HEK293 (cell line): ENCODE measurements at regions not wholly inside any gene's neighbourhood (a gene's known extent, or its start where the extent isn't known, plus 50 kb on each side); places are given as distances from the start of the nearest gene placed in this dataset.

Source experiments
- CTCF ChIA-PET: fragments of 350-600 bp; formaldehyde crosslinking; extraction: SDS; loops from one replicate; lab custom pipeline; 2021; ENCODE audit warnings: antibody characterized with exemption; lab: Yijun Ruan, JAX
- POLR2A ChIA-PET: fragments of 300-600 bp; formaldehyde crosslinking; extraction: SDS; loops from one replicate; lab custom pipeline; 2020; ENCODE audit warnings: antibody characterized with exemption, inconsistent platforms; lab: Yijun Ruan, JAX
- H3K27ac ChIP-seq: fragments of 200-500 bp; sonication (Bioruptor generic); 2 replicates; pipeline ENCODE4 v1.5.1; 2014; ENCODE audit warnings: low read depth, low read length, control low read depth, inconsistent platforms; ENCODE audit errors: extremely low read depth
- H3K36me3 ChIP-seq, 2 experiments: fragments of 200-500 bp in 1 of 2; sonication (Bioruptor generic) in 1 of 2; 1 replicate in 1 of 2; 2 replicates in 1 of 2; pipeline ENCODE4 v1.5.1; 2014 to 2017; ENCODE audit warnings: inconsistent platforms in 2 of 2, low read length in 2 of 2; ENCODE audit not compliant: control insufficient read depth in 2 of 2, insufficient read depth in 1 of 2
- H3K4me1 ChIP-seq: fragments of 200-500 bp; sonication (Bioruptor generic); 2 replicates; pipeline ENCODE4 v1.5.1; 2014; ENCODE audit warnings: mild to moderate bottlenecking, low read length, inconsistent platforms; ENCODE audit not compliant: control insufficient read depth, insufficient read depth
- H3K4me3 ChIP-seq: 2 replicates; pipeline ENCODE4 v1.5.1; 2011; ENCODE audit warnings: low read depth, mild to moderate bottlenecking, control low read depth, low read length, moderate library complexity
- H3K9me3 ChIP-seq: fragments of 200-500 bp; sonication (Bioruptor generic); 2 replicates; pipeline ENCODE4 v1.5.1; 2014; ENCODE audit warnings: low read depth, low read length, inconsistent platforms; ENCODE audit not compliant: control insufficient read depth, insufficient read depth
- MEIS1 ChIP-seq: sonication (generic); formaldehyde crosslinking; IDR thresholded peaks from 2 replicates; pipeline ENCODE4 v1.8.1; 2022; ENCODE audit warnings: missing genetic modification reagents, mild to moderate bottlenecking, borderline replicate concordance
- PRDM4 ChIP-seq: fragments of 450-650 bp; formaldehyde crosslinking; IDR thresholded peaks from 2 replicates; pipeline ENCODE4 v1.5.1; 2017; ENCODE audit warnings: missing biosample characterization, missing genetic modification characterization
- SP7 ChIP-seq: fragments of 450-650 bp; formaldehyde crosslinking; IDR thresholded peaks from 2 replicates; pipeline ENCODE4 v1.5.1; 2016; ENCODE audit warnings: missing biosample characterization, missing genetic modification characterization
- YY1 ChIP-seq: fragments of 450-650 bp; formaldehyde crosslinking; IDR thresholded peaks from 2 replicates; pipeline ENCODE4 v1.5.1; 2018; ENCODE audit warnings: missing biosample characterization, missing genetic modification characterization
- ZBTB7A ChIP-seq: fragments of 450-650 bp; formaldehyde crosslinking; IDR thresholded peaks from 2 replicates; pipeline ENCODE4 v1.5.1; 2016; ENCODE audit warnings: low read depth, missing biosample characterization, missing genetic modification characterization
- ZNF223 ChIP-seq: fragments of 450-650 bp; formaldehyde crosslinking; IDR thresholded peaks from 2 replicates; pipeline ENCODE4 v1.5.1; 2016; ENCODE audit warnings: missing biosample characterization, missing genetic modification characterization
- ZNF239 ChIP-seq: fragments of 450-650 bp; formaldehyde crosslinking; IDR thresholded peaks from 2 replicates; pipeline ENCODE4 v1.5.1; 2016; ENCODE audit warnings: missing biosample characterization, missing genetic modification characterization
- ZNF311 ChIP-seq: fragments of 450-650 bp; formaldehyde crosslinking; IDR thresholded peaks from 2 replicates; pipeline ENCODE4 v1.5.1; 2017; ENCODE audit warnings: missing biosample characterization, missing genetic modification characterization, borderline replicate concordance
- ZNF518A ChIP-seq: fragments of 450-650 bp; formaldehyde crosslinking; conservative IDR thresholded peaks from 2 replicates; pipeline ENCODE4 v1.5.1; 2016; ENCODE audit warnings: low read depth, missing biosample characterization, missing genetic modification characterization
- ZNF621 ChIP-seq: fragments of 450-650 bp; formaldehyde crosslinking; IDR thresholded peaks from 2 replicates; pipeline ENCODE4 v1.5.1; 2017; ENCODE audit warnings: missing biosample characterization, missing genetic modification characterization
- ZNF707 ChIP-seq: fragments of 450-650 bp; formaldehyde crosslinking; IDR thresholded peaks from 2 replicates; pipeline ENCODE4 v1.5.1; 2016; ENCODE audit warnings: missing biosample characterization, missing genetic modification characterization
- ZSCAN30 ChIP-seq: fragments of 450-650 bp; IDR thresholded peaks from 2 replicates; pipeline ENCODE4 v1.5.1; 2018; ENCODE audit warnings: missing biosample characterization, mild to moderate bottlenecking, missing genetic modification characterization, moderate library complexity
- TF ChIP-seq, protein P1 (sequence below): fragments of 450-650 bp; formaldehyde crosslinking; IDR thresholded peaks from 2 replicates; pipeline ENCODE4 v1.5.1; 2016; ENCODE audit warnings: missing biosample characterization, missing genetic modification characterization

GRCh38 chr12:65725376-65725775 lies 98.9 kb upstream of the HMGA2 start:
- Histone ChIP-seq H3K4me3 (no peak overlapping the region), H3K4me1 (peaks cover 11% of the 10 kb centered on the region; the same call in 1 of the 2 replicates), H3K36me3 (no peaks in the 10 kb centered on the region), H3K9me3 (no peaks in the 10 kb centered on the region), H3K27ac (no peak overlapping the region)
- CTCF ChIA-PET = no interaction called here
- TF ChIP-seq ZNF239 (no peak), ZSCAN30 (no peak), ZNF707 (tag by site-specific recombination) (no peak), ZBTB7A (tag by site-specific recombination) (no peak), YY1 (tag by site-specific recombination) (no peak), SP7 (tag by site-specific recombination) (no peak), ZNF621 (tag by site-specific recombination) (no peak), ZNF518A (tag by site-specific recombination) (no peak), ZNF311 (tag by site-specific recombination) (no peak), MEIS1 (CRISPR knock-in tag) (no peak)
- TF ChIP-seq, protein P1, sequence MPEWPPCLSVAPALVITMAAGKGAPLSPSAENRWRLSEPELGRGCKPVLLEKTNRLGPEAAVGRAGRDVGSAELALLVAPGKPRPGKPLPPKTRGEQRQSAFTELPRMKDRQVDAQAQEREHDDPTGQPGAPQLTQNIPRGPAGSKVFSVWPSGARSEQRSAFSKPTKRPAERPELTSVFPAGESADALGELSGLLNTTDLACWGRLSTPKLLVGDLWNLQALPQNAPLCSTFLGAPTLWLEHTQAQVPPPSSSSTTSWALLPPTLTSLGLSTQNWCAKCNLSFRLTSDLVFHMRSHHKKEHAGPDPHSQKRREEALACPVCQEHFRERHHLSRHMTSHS (tag by site-specific recombination) = no peak
- POLR2A ChIA-PET = no interaction called here

- peak overlapping the region; percentile 66 for H3K4me3 ChIP-seq
Measured at GRCh38 chr12:65728455-65728847, 95.8 kb upstream of the HMGA2 start.

More at GRCh38 chr12:65728455-65728847, 95.8 kb upstream of the HMGA2 start:
- H3K9me3 ChIP-seq = no peaks in the 10 kb centered on the region
- H3K36me3 ChIP-seq = no peaks in the 10 kb centered on the region
- TF ChIP-seq PRDM4 (tag by site-specific recombination) = peak; percentile 73
- no peak for TF ChIP-seq ZNF223 (tag by site-specific recombination)
- ChIA-PET CTCF (interaction anchor here (0.8 to 1.4 kb wide), 4 partner anchors 17 to 428 kb away, joined by 3 to 5 read pairs (median 4); no protein-coding TSS in a partner anchor), POLR2A (interaction anchor here (1.4 to 3.4 kb wide), 3 partner anchors 13 to 96 kb away, joined by 3 to 21 read pairs (median 3); partner anchors contain the start of gene HMGA2)
- H3K4me1 ChIP-seq = peaks cover 3% of the 10 kb centered on the region; the same call in 1 of the 2 replicates
- peak overlapping the region; percentile 72; the same call in 1 of the 2 replicates for H3K27ac ChIP-seq
